ENCODE measurements at regions not wholly inside any gene's neighbourhood (a gene's known extent, or its start where the extent isn't known, plus 50 kb on each side); places are given as distances from the start of the nearest gene placed in this dataset.

DNA sequence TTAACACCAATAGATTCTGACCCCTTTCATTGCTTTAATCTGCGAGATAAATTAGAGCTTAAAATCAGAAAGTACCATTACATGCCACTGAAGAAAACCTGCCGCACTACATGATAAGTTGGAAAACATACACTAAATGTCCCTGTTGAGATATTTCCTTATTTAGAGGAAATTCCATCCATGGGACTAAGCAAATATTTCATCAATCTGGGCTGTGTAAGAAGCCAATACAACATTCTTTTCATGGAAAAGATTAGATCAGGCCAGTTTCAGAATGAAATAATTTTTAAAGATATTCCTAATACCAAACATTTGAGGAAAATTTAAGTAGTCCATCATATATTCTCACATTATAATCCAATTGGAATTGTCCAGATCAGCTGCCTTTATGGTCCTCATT lies 112.8 kb downstream of the LLPH start:
- TF ChIP-seq EGR1 (IDR thresholded peaks at IDR 0.05) (no peak), RAD21 (IDR thresholded peaks at IDR 0.05; ENCODE audit: low read depth) (no peak)

Measured in Ishikawa (cell line).